ENCODE measurements at regions not wholly inside any gene's neighbourhood (a gene's known extent, or its start where the extent isn't known, plus 50 kb on each side); places are given as distances from the start of the nearest gene placed in this dataset.
"Not testable (repeated sequence)": the region's sequence is repeated elsewhere in the genome, so short reads cannot be mapped to it uniquely, and the experiment has no call there.

DNA sequence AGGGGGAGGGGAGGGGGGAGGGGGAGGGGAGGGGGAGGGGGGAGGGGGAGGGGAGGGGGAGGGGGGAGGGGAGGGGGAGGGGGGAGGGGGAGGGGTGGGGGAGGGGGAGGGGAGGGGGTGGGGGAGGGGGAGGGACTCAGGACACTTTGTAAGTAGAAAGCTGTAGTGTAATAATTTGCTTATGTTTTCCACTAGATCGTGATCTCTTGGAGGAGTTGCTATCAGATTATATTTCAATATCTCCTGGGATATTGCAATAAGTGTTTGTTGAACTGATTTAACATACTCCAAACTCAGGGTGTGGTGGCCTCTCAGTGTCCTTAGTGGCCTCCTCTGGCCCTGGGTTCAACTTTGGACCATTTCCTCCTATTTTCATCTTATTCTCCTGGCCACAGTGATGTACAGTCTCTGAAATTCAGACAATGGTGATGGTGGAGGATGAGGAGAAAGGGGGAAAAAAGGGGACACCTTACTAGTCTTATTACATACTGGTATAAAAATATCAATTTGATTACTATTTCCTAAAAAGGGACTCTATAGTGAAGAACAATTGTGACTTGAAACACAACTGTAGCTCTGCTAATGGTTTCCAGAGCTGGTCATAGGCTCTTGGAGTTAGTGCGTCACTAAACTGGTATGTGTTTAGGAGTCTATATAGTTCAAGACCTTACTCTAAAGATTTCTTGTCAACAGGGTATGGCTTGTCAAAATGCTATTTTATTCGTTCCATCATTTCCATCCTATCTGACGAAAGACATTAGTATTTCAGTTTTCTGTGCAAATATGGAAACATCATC, 89.6 kb downstream of the DDX1 start:
- no peak for DNase-seq

- no peak for DNase-seq
Observed at GRCh38 chr2:15682354-15682753, 90.7 kb downstream of the DDX1 start.

- DNase-seq, result no peak
Observed at GRCh38 chr2:15684161-15685039, 92.7 kb downstream of the DDX1 start.

DNA sequence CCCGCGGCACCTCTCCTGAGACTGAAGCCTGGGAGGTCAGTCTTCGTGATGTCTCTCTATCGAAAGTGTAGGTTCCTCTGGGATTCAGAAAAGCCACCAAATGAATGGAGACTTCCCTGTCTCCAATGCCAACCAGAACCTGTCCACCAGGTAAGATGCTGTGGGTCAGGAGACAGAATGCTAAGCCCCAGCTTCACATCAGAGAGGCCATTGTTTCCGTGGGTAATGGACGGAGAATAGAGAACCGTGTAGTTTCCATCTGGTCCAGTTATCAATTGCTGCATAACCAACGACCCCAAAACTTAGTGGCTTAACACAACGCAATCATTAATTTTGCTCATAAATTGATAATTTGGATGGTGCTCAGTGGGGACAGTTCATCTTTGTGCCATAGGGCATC, 93.5 kb downstream of the DDX1 start:
- DNase-seq, result no peak

DNA sequence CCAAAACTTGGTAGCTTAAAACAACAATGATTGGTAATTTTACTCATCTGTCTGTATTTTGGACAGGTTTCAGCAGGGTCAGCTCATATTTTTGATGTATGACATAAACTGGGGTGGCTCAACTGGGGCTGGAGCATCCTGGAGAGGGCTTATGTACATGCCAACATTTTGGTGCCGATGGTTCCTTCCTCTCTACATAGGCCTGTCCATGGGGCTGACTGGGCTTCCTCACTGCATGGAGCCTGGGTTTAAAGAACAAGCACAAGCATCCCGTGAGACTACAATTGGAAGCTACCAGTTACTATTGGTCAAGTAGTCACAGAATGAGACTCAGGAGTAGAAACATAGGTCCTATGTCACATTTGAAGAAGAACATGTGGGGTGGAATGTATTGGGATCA, 95.0 kb downstream of the DDX1 start:
- DNase-seq, result no peak

DNA sequence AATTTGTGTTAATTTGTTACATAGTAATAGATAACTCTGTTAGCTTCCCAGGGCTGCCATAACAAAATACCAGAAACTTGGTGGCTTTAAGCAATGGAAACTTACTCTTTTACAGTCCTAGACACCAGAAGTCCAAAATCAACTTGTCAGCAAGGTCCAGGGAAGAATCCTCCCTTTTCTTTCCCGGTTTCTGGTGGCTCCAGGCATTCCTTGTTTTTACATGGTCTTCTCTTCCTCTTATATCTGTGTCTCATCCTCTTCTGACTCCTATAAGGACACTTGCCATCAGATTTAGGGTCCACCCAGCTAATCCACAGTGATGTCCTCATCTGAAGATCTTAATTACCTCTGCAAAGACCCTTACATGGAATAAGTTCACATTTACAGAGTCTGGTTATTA, 95.6 kb downstream of the DDX1 start:
- DNase-seq, result no peak

DNA sequence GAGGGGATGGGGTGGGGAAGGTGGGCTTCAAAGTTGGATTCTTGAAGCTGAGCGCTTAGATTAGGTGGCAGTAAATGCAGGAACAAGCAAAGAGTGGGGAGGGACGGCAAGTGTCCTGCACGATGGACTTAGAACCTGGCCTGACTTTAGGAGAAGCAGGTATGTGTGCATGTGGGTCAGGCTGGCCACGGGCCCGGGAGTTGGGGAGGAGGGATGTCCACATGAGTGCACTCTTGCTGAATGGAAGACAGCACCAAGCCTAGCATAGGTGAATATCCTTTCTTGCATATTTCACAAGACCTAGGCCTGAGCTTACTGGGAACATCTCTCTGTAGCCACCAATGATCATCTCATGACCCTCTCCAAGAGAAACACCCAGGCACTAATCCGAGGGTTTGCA, 96.1 kb downstream of the DDX1 start:
- DNase-seq, result no peak

DNA sequence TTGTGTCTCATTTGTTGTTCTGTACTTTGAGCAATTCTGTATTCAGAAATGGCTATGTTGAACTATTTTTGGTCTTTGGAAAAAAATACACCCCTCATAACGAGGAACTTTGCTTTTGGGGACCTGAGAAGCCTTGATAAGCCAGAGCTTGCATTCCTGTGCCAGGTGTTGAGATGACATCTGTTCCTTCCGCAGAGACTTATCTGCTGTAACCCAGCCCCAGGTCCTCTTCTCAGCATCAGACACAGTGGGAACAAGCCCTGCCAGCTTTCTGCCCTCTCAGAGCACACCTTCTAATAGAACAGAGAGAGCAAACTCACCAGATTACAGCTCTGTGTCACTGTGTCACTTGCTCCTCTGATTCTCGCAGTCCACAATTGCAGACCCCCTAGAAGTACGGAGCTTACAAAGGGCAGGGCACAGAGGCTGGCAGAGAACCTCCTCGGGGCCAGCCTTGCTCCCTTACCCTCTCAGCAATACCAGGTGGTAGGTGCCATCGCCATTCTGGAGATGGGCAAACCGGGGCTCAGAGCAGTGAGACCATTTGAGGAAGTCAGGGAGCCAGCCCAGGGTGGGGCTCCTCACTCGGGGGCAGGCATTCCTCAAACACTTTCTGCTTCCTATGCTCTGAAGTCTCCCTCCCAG, 97.4 kb downstream of the DDX1 start:
- DNase-seq, result no peak

DNA sequence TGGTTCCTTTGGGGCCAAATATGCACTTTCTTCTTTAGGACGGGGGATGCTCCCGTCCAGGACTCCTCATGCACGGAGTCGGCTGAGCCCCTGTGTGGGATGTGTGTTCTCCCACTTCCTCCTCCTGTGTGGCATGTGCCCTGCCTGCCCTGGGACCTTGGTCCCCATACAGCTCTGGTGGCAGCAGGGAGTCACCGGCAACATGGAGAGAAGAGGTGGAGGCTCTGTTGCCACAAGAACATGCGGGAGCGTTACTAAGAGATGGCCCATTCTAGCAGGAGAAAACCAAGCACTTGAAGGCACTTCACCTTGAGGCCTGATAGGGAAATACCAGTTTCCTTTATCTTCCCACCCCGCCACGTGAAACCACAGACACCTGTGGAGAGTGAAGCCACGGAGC, 98.0 kb downstream of the DDX1 start:
- no peak for DNase-seq

- DNase-seq, result no peak
Observed at GRCh38 chr2:15691586-15692310, 100.1 kb downstream of the DDX1 start.

DNA sequence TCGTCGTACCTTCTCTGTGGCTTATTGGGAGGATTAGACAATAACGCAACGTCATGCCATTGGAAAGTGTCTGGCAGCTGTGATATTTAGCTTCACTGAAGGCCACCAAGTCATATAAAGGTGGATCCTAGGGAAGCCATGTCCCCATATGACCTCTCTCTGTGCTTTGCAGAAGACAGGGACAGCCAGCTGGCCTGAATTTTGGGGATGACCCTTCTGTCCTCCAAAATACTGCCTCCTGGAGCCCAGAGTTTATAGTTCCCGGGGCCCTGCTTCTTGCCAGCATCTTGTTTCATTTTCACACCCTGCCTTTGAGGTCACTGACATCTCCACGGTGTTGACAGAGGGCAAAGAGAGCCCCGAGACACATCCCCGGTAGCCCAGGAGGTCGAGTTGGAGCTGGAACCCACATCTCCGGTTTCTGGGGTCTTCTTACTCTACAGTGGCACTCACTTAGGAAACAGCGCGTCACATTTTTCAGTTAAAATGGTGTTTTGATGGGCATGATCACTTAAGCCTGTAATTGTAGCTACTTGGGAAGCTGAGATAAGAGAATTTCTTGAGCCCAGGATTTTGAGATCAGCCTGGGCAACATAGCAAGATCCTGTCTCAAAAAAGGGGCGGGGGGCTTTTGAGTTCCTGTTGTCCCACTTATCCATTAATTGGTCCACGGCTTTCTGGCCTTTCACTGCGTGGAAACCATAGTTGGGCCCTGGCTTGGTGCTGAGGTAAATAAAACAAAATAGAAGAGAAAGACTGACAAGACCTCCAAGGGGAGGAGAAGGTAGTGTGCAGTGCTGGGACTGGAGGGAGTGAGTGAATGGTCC, 101.1 kb downstream of the DDX1 start:
- DNase-seq, result no peak

DNA sequence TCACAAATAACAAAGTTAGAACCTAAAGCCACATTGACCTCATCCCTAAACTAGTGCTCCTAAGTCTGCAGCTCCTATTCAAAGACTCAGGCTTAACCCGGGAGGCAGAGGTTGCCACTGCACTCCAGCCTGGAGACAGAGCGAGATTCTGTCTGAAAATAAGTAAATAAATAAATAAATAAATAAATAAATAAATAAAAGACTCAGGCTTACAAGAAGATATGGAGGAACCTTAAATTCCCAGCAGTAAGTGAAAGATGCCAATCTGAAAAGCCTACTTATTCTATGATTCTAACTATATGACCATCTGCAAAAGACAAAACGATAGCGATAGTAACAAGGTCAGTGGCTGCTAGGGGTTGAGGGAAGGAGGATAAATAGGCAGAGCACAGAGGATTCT, 101.7 kb downstream of the DDX1 start:
- DNase-seq, result no peak

- DNase-seq, result no peak
Observed at GRCh38 chr2:15693926-15694588, 102.4 kb downstream of the DDX1 start.

GRCh38 chr2:15694589-15694986, 102.9 kb downstream of the DDX1 start:
- no peak for DNase-seq

GRCh38 chr2:15695582-15696330, 104.1 kb downstream of the DDX1 start:
- no peak for DNase-seq

DNA sequence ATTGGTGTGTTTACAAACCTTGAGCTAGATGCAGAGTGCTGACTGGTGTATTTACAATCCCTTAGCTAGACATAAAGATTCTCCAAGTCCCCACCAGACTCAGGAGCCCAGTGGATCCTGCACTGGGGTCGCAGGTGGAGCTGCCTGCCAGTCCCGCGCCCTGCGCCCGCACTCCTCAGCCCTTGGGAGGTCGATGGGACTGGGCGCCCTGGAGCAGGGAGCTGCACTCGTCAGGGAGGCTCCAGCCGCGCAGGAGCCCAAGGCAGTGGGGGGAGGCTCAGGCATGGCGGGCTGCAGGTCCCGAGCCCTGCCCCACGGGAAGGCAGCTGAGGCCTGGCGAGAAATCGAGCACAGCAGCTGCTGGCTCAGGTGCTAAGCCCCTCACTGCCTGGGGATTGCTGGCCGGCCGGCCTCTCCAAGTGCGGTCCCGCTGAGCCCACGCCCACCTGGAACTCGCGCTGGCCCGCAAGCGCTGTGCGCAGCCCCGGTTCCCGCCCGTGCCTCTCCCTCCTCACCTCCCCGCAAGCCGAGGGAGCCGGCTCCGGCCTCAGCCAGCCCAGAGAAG, 105.0 kb downstream of the DDX1 start:
- not testable (repeated sequence) for DNase-seq

DNA sequence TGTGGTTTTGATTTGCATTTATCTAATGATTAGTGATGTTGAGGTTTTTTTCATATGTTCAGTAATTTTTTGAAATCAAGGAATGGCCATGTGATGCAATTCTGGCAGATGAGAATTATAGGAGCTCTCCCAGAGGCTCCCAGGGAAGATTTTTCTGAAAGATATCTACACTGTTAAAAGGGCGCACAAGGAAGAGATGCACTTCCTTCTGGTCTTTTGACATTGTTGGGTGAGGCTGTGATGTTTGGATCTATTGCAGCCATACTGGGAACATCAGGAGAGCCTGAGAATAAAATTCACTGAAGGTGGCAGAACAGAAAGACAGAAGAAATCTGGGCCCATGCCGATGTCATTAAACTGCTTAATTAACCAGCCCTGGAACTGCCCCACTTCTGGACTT, 108.5 kb downstream of the DDX1 start:
- DNase-seq, result no peak

GRCh38 chr2:15700599-15701340, 109.1 kb downstream of the DDX1 start:
- no peak for DNase-seq

Measured in muscle of arm (tissue), 1 donor.